Astrocyte (in vitro differentiated cells and primary cell): ENCODE measurements at regions not wholly inside any gene's neighbourhood (a gene's known extent, or its start where the extent isn't known, plus 50 kb on each side); places are given as distances from the start of the nearest gene placed in this dataset.

Experiments used
- CTCF ChIP-seq: IDR thresholded peaks from 2 replicates; pipeline ENCODE4 v1.5.1; 2011; ENCODE audit warnings: low read depth, mild to moderate bottlenecking, inconsistent platforms, low read length, moderate library complexity; ENCODE audit not compliant: insufficient read depth
- EZH2 ChIP-seq: IDR thresholded peaks from 2 replicates; pipeline ENCODE4 v1.6.1; 2012; ENCODE audit warnings: mild to moderate bottlenecking, low read length, inconsistent platforms; ENCODE audit not compliant: insufficient read depth

GRCh38 chr4:86530183-86530582 lies 63.9 kb upstream of the PTPN13 start:
- TF ChIP-seq CTCF (no peak), EZH2 (no peak)
